Inferior parietal cortex (tissue), 1 donor: ENCODE measurements at regions not wholly inside any gene's neighbourhood (a gene's known extent, or its start where the extent isn't known, plus 50 kb on each side); places are given as distances from the start of the nearest gene placed in this dataset.

Experiments used
- DNase-seq: peaks from one replicate; pipeline ENCODE4 v3.0.0-alpha.2; 2016; ENCODE audit errors: extremely low spot score

DNA sequence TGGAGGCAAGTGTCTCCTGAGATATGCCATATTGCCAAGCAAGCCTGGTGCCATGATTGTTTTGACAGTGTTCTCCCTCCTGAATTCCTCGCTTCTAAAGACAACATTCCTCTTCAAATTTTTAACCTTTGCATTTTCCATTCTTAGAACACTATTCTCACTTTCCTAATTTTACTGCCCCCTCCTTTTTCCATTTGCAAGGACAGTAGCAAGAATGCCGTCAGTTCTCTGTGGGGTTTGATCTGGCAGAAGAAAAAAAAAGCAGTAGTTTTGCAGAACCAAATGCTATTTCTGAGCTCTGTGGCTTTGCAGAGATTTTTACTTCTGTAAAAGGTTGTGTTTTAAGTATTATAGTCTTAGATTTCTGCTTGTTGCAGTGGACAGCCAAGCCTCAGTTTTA, 295.2 kb downstream of the NUAK1 start:
- DNase-seq: no peak

DNA sequence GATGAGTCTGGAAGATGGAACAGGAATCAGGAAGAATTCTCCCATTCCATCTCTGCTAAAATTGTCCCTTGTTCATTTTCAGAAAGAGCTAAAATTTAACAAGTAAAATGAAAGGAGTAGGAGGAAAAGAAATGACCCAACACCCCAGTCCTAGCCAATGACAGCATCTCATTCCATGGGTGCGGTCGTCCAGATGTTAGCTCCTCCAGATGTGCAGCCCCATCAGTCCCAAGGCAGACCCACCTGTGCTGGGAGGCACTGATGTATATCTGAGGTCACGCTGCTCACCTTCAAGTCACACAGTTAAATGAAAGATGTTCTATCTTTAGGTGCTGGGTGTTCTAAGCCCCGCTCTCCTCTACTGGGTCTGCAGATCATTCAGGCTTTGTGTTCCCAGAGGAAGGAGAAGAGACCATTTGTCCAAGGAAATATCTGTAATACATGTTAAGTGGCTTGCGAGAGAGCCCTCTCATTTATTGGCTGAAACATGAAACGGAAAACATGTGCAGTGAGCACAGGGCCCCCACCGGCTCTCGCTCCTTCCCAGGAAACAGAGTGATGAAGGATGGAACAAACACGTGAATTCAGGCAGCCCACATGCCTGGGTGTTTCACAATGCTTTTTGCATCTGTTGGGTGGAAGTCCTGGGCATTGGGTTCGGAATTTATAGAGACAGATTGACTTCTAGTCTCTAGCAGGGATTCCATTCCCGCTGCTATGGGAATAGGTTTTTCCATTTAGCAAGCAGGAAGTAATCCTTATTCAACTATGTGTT, 294.6 kb downstream of the NUAK1 start:
- DNase-seq: peak; percentile 59

- no peak for DNase-seq
Measured at GRCh38 chr12:105846331-105846730, 292.4 kb downstream of the NUAK1 start.

GRCh38 chr12:105847068-105847467, 291.7 kb downstream of the NUAK1 start:
- DNase-seq: no peak

DNA sequence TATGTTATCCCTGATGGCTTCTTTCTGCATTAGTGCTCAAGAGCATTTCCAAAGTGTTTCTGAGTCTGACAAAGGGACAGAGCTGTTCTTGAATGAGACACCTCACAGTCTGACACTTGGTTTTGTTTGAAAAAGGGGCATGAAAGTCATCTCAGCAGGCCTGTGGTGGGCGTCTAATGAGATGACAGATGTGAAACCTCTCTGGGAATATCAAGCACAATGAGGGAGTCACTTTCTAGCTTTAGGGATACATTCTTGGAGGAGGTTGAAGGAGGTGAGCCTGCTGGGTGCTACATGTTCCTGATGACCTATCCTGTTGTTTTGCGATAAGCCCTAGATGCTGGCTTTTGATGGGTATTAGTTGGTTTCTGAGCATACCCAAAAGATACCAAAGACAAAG, 290.5 kb downstream of the NUAK1 start:
- no peak for DNase-seq

GRCh38 chr12:105850103-105850968, 288.4 kb downstream of the NUAK1 start:
- no peak for DNase-seq

DNA sequence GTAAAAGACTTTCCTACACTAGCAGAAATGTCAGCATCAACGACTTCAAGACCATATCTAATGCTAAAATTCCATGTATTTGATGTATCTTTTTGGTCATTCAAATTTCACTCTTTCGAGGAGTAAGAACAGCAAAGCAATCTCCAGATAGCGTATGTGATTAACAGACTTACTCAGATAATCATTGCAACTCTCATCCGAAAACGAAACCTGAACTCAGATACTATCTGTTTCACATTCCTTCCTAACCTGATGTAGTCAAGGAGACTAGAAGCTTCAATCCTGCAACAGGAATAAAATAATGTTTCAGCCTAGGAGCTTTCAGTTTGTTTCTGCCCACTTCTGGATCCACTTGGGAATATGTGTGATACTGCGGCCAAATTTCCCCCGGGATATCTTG, 286.3 kb downstream of the NUAK1 start:
- no peak for DNase-seq

DNA sequence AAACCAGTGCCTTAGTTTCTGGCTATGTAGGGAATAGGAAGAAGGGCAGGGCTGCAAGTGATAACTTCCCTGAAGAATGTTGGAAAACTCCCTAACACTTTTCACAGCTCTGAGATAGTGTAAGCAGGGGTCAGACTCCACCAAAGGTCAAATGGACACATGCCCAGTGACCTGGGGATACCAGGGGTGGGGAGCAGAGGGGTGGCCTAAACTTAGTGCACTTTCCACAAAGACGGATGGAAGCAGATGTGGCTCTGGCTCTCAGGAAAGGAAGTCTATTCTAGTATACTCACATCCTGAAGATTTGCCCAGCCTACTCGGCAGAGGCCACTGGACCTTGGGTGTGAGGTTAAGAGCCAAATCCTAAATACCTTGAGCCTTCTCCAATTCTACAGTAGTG, 285.8 kb downstream of the NUAK1 start:
- no peak for DNase-seq

DNA sequence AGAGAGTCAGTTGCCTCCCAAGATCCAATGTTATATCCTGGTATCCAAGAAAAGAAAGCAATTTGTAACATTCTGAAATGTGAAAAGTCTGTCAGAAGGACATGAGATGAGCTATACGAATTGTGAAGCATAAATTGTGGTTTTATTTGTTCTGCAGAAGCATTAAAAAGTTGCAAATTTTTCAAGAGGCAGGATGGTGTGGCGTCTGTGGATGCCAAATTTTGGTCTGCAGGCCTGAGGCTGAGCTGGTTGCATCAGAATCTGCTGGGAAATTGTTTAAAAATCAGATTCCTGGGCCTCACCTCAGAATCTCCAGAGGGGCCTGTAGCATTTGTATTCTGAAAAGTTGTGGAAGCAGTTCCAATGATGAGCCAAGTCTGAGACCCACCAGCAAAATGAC, 284.7 kb downstream of the NUAK1 start:
- no peak for DNase-seq

DNA sequence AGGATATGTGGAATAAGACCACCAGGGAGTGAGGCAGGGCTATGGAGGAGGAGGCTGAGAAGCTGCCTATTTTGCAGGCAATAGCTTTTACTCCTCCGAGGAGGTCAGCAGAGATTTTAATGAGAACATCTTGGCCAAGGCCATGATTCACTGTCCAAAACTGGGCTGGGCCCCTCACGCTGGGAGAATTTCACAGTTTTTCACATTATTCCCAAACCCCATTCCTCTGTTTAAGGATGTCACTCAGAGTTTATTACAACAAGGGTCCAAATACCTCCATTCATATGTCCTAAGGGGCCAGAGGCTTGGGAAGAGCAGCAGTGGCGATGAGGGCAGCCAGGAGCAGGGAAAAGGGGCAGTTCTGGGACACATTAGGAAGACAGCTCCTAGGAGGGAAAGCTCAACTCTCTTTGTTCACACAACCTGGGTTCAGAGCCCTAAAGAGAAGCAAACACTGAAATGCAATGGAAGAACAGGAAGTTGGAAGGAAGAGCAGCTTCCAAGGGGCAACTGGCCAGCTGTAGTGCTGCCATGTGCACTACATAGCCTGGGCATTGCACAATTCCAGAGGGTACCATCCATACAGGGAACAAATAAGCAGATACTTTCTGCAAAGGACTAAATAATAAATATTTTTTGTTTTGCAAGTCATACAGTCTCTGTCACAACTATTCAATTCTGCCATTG, 283.2 kb downstream of the NUAK1 start:
- no peak for DNase-seq

DNA sequence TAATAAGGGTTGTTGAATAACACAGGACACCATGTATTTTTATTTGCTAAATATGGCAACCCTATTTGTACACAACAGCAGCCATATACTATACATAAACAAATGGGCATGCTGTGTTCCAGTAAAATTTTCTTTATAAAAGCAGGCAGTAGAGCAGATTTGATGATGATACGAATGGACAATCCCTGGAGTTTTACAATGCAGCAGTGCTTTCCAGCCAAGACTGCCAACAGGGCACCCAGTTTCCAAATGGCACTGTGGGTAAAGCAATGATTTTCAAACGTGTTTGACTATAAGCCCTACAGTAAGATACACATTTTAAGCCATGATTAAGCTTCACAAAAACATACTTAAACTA, 282.7 kb downstream of the NUAK1 start:
- no peak for DNase-seq

GRCh38 chr12:105858981-105859710, 279.6 kb downstream of the NUAK1 start:
- DNase-seq: no peak

- no peak for DNase-seq
Measured at GRCh38 chr12:105860561-105861207, 278.1 kb downstream of the NUAK1 start.

- DNase-seq: no peak
Measured at GRCh38 chr12:105861227-105861626, 277.5 kb downstream of the NUAK1 start.

DNA sequence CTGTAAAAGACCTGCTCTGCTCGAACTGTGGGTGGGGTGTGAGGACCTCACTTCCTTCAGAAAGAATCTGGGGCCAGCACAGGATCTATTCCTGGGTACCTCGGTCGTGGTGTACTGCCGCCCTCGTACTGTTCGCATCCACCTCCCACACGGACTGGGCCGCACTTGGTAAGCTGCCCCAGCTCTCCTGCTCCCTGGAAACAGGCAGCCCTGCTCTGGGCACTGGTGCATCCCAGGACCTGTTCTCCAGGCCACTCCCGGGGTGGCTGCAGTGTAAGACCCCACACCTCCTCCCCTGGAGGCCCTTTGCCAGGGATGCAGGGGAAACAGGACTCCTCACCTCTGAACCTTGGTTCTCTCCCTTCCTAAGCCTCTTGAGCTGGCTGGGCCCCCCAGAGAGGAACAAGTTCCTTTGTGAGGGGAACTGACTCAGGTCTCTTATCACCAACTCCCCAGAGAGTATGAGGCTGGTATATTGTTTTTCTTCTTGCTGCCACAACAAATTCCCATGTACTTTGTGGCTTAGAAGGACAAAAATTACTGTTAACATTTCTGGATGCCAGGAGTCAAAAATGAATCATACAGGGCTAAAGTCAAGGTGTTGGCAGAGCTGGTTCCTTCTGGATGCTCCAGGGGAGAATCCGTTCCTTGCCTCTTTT, 276.5 kb downstream of the NUAK1 start:
- DNase-seq: no peak

- DNase-seq: no peak
Measured at GRCh38 chr12:105864316-105864715, 274.4 kb downstream of the NUAK1 start.

- no peak for DNase-seq
Measured at GRCh38 chr12:105864901-105865300, 273.9 kb downstream of the NUAK1 start.

DNA sequence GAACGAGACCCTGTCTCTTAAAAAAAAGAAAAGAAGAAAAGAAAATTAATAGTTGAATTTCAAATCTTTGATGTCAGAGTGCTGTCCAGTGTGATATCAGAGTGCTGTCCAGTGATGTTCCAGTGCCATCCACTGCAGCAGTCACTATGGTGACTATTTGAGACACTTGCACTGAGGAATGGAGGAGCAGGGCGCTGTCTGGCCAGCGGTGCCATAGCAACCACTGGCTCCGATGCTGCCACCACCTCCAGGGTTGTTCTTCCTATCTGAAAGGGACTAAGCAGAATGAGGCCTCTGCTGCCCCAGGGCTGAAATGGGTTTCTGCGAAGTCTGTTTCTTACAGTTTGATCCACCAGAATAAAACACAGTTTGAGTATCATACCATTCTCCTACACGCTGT, 272.9 kb downstream of the NUAK1 start:
- no peak for DNase-seq

- no peak for DNase-seq
Measured at GRCh38 chr12:105874121-105874520, 264.6 kb downstream of the NUAK1 start.

DNA sequence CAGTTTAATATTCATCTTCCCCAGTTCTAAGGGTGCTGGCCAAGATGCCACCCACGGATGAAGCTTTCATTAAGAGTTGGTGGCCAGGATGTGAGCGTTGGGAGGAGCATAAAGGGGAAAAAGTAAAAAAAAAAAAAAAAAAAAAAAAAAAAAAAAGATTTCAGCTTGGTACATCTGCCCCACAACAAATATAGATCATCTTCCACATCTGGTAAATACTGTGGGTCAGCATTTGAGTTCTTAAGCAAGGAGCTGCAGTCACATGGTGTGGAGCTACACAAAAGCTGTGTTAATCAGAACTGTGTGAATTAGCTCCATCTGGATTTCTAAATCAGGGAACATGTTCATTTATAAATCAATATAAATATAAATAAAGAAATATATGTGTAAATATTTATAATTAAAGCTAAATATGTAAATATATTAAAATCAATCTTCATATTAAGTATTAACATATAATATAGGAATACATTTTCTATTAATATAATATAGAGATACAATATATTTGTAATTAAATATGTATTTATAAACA, 262.3 kb downstream of the NUAK1 start:
- DNase-seq: no peak

GRCh38 chr12:105878964-105879363, 259.8 kb downstream of the NUAK1 start:
- DNase-seq: no peak
